ENCODE measurements at regions not wholly inside any gene's neighbourhood (a gene's known extent, or its start where the extent isn't known, plus 50 kb on each side); places are given as distances from the start of the nearest gene placed in this dataset.

DNA sequence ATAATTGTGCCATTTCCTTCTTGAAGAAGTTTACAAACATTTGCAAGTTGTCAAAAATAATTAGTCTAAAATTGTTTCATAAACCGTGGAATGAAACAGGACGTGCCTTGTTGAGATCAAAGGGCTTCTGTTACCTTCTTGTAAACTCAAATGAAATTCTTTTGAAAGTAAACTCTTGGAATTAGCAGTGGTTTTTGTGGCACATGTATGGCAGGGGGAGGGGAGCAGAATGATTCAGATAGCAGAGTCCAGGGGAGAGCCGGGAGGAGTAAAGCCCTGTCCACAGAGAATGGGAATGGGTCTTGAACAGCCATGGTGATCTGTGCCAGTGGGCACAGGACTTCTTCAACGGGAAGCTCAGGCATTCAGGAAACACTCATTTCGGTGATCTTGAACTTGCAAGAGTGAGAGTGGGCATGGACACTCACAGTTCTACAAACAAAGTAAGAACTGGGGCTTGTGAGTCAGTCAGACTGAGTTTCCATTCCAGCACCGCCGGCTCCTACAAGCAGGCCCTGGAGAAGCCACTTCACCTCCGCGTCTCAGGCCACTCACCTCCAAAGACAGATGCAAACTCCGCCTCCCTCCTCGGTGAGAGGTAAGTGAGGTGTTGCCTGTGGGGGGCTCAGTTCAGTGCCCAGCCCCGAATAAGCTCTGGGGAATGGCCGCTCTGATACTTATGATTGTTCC is 143.1 kb downstream of the CDH26 start:
- Histone ChIP-seq H4K91ac (ENCODE audit: insufficient read depth, low read depth, low read length) (no peak overlapping the region), H2AFZ (replicated peaks; ENCODE audit: low read length, poor library complexity) (no peak overlapping the region), H3K18ac (ENCODE audit: low read depth, low read length) (no peak overlapping the region), H3K56ac (ENCODE audit: extremely low read depth, insufficient read depth, low read length) (no peak overlapping the region), H3K79me1 (ENCODE audit: low read depth in 1 of 2, low read length in 2 of 2) (no peaks in the 10 kb centered on the region), H2BK5ac (ENCODE audit: low read depth, low read length, poor library complexity, severe bottlenecking) (no peak overlapping the region), H3K4ac (ENCODE audit: low read depth, low read length) (no peak overlapping the region), H2AK9ac (replicated peaks; ENCODE audit: low read depth, low read length, poor library complexity) (no peak overlapping the region), H4K8ac (ENCODE audit: low read depth in 2 of 2, low read length in 2 of 2) (no peak overlapping the region), H3K4me3 (ENCODE audit: insufficient read depth, low read depth, low read length) (no peak overlapping the region), H2BK120ac (ENCODE audit: low read depth, low read length) (no peak overlapping the region), H2AK5ac (ENCODE audit: low read depth, low read length) (no peak overlapping the region), H3K9ac (ENCODE audit: low read depth, low read length) (no peak overlapping the region), H3K36me3 (ENCODE audit: control insufficient read depth, insufficient read depth, low read length) (no peaks in the 10 kb centered on the region), H4K20me1 (ENCODE audit: insufficient read depth, low read length) (no peaks in the 10 kb centered on the region), H3K27me3 (ENCODE audit: control insufficient read depth, insufficient read depth, low read length) (peaks cover 2% of the 10 kb centered on the region), H3K27ac (ENCODE audit: insufficient read depth, low read length) (no peak overlapping the region), H3K9me3 (ENCODE audit: control insufficient read depth, insufficient read depth, low read length) (no peaks in the 10 kb centered on the region; the same call in 1 of the 2 replicates), H3K14ac (replicated peaks; ENCODE audit: low read depth, low read length) (no peak overlapping the region), H3K4me2 (ENCODE audit: low read depth, low read length) (no peak overlapping the region), H2BK15ac (ENCODE audit: low read depth, low read length) (no peak overlapping the region), H4K5ac (ENCODE audit: low read depth, low read length) (no peak overlapping the region), H3K9me1 (ENCODE audit: insufficient read depth, low read length) (no peaks in the 10 kb centered on the region), H3K23ac (ENCODE audit: low read depth, low read length) (no peak overlapping the region), H3K4me1 (ENCODE audit: control insufficient read depth, insufficient read depth, low read length) (no peaks in the 10 kb centered on the region), H2BK20ac (ENCODE audit: low read depth, low read length) (no peak overlapping the region)
- ChIA-PET CTCF (no interaction called here), POLR2A (ENCODE audit: unreplicated experiment) (no interaction called here)
- ATAC-seq (ENCODE audit: low read depth) (peak; percentile 32; the same call in 1 of the 2 replicates), DNase-seq (no peak)
- intact Hi-C loops (cut with micrococcal nuclease), result no loop called here
- dilution Hi-C loops (cut with HindIII; ENCODE audit: low sequenced_read_pairs, unreplicated experiment), result no loop called here
- 33% methylated on average over 3 of the region's 13 CpGs; no CpG with 5 or more reads in 1 of the 2 experiments for WGBS, 2 experiments (ENCODE audit: extremely low coverage in 2 of 2, insufficient read length in 1 of 2)
- TF ChIP-seq POLR2A (IDR thresholded peaks at IDR 0.05; ENCODE audit: low read depth, low read length) (no peak), ELK1 (IDR thresholded peaks at IDR 0.05; ENCODE audit: borderline replicate concordance, low read depth, low read length) (no peak), FOS (IDR thresholded peaks at IDR 0.05; ENCODE audit: low read depth, low read length) (no peak), MAFK (IDR thresholded peaks at IDR 0.05; ENCODE audit: low read depth, low read length) (no peak), SMC3 (IDR thresholded peaks at IDR 0.05; ENCODE audit: low read depth, low read length) (no peak), CEBPB (IDR thresholded peaks at IDR 0.05; ENCODE audit: low read depth, low read length) (no peak), MXI1 (IDR thresholded peaks at IDR 0.05; ENCODE audit: borderline replicate concordance, low read depth, low read length) (no peak), RFX5 (IDR thresholded peaks at IDR 0.05; ENCODE audit: low read depth, low read length) (no peak), MAZ (IDR thresholded peaks at IDR 0.05; ENCODE audit: borderline replicate concordance, low read depth, low read length) (no peak), NFE2L2 (IDR thresholded peaks at IDR 0.05; ENCODE audit: low read depth, low read length) (no peak), CHD1 (IDR thresholded peaks at IDR 0.05; ENCODE audit: low read depth, low read length) (no peak), RCOR1 (IDR thresholded peaks at IDR 0.05; ENCODE audit: insufficient replicate concordance, low read length) (no peak), BHLHE40 (IDR thresholded peaks at IDR 0.05; ENCODE audit: low read depth, low read length) (no peak), RAD21 (IDR thresholded peaks at IDR 0.05; ENCODE audit: low read length) (no peak)
- TF ChIP-seq, protein P1, sequence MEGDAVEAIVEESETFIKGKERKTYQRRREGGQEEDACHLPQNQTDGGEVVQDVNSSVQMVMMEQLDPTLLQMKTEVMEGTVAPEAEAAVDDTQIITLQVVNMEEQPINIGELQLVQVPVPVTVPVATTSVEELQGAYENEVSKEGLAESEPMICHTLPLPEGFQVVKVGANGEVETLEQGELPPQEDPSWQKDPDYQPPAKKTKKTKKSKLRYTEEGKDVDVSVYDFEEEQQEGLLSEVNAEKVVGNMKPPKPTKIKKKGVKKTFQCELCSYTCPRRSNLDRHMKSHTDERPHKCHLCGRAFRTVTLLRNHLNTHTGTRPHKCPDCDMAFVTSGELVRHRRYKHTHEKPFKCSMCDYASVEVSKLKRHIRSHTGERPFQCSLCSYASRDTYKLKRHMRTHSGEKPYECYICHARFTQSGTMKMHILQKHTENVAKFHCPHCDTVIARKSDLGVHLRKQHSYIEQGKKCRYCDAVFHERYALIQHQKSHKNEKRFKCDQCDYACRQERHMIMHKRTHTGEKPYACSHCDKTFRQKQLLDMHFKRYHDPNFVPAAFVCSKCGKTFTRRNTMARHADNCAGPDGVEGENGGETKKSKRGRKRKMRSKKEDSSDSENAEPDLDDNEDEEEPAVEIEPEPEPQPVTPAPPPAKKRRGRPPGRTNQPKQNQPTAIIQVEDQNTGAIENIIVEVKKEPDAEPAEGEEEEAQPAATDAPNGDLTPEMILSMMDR (conservative IDR thresholded peaks at IDR 0.05; ENCODE audit: low read depth, low read length), result no peak
- TF ChIP-seq, protein P2, sequence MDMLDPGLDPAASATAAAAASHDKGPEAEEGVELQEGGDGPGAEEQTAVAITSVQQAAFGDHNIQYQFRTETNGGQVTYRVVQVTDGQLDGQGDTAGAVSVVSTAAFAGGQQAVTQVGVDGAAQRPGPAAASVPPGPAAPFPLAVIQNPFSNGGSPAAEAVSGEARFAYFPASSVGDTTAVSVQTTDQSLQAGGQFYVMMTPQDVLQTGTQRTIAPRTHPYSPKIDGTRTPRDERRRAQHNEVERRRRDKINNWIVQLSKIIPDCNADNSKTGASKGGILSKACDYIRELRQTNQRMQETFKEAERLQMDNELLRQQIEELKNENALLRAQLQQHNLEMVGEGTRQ (IDR thresholded peaks at IDR 0.05; ENCODE audit: low read depth, low read length), result no peak
- no TSS peak for BruUV-seq (replicated peaks)
- in situ Hi-C loops (cut with MboI; ENCODE audit: low sequenced_read_pairs), result no loop called here
